ENCODE measurements at regions not wholly inside any gene's neighbourhood (a gene's known extent, or its start where the extent isn't known, plus 50 kb on each side); places are given as distances from the start of the nearest gene placed in this dataset.
A peak's percentile ranks its signal among the peaks of the same experiment; 100 is the strongest.
"Not testable (repeated sequence)": the region's sequence is repeated elsewhere in the genome, so short reads cannot be mapped to it uniquely, and the experiment has no call there.

- DNase-seq = no peak
Measured at GRCh38 chr2:13651684-13652131, 935.0 kb downstream of the TRIB2 start.

- peak; percentile 82 for DNase-seq
Measured at GRCh38 chr2:13652531-13653313, 936.0 kb downstream of the TRIB2 start.

- no peak for DNase-seq
Measured at GRCh38 chr2:13654416-13654815, 937.7 kb downstream of the TRIB2 start.

- DNase-seq = no peak
Measured at GRCh38 chr2:13660231-13660630, 943.5 kb downstream of the TRIB2 start.

- DNase-seq = no peak
Measured at GRCh38 chr2:13662055-13662454, 945.3 kb downstream of the TRIB2 start.

GRCh38 chr2:13666582-13667414 lies 950.1 kb downstream of the TRIB2 start:
- no peak for DNase-seq

- no peak for DNase-seq
Measured at GRCh38 chr2:13667415-13667757, 950.6 kb downstream of the TRIB2 start.

- no peak for DNase-seq
Measured at GRCh38 chr2:13669607-13670006, 952.9 kb downstream of the TRIB2 start.

GRCh38 chr2:13673821-13674220 lies 957.1 kb downstream of the TRIB2 start:
- DNase-seq = not testable (repeated sequence)

GRCh38 chr2:13676269-13676668 lies 956.2 kb upstream of the LRATD1 start:
- no peak for DNase-seq

- no peak for DNase-seq
Measured at GRCh38 chr2:13681936-13682335, 950.6 kb upstream of the LRATD1 start.

GRCh38 chr2:13682540-13683272 lies 949.8 kb upstream of the LRATD1 start:
- no peak for DNase-seq

- DNase-seq = no peak
Measured at GRCh38 chr2:13686262-13686661, 946.3 kb upstream of the LRATD1 start.

- no peak for DNase-seq
Measured at GRCh38 chr2:13694673-13695072, 937.8 kb upstream of the LRATD1 start.

GRCh38 chr2:13696601-13697000 lies 935.9 kb upstream of the LRATD1 start:
- no peak for DNase-seq

GRCh38 chr2:13698847-13699246 lies 933.7 kb upstream of the LRATD1 start:
- no peak for DNase-seq

GRCh38 chr2:13699939-13700338 lies 932.6 kb upstream of the LRATD1 start:
- DNase-seq = not testable (repeated sequence)

- no peak for DNase-seq
Measured at GRCh38 chr2:13711154-13711553, 921.4 kb upstream of the LRATD1 start.

- DNase-seq = no peak
Measured at GRCh38 chr2:13714466-13714865, 918.1 kb upstream of the LRATD1 start.

- no peak for DNase-seq
Measured at GRCh38 chr2:13725945-13726344, 906.6 kb upstream of the LRATD1 start.

- peak; percentile 74 for DNase-seq
Measured at GRCh38 chr2:13745330-13745729, 887.2 kb upstream of the LRATD1 start.

GRCh38 chr2:13751955-13752354 lies 880.6 kb upstream of the LRATD1 start:
- DNase-seq = no peak

- no peak for DNase-seq
Measured at GRCh38 chr2:13758412-13758811, 874.1 kb upstream of the LRATD1 start.

- no peak for DNase-seq
Measured at GRCh38 chr2:13768274-13768673, 864.2 kb upstream of the LRATD1 start.

Measured in islet precursor cell (in vitro differentiated cells).